ENCODE measurements at regions not wholly inside any gene's neighbourhood (a gene's known extent, or its start where the extent isn't known, plus 50 kb on each side); places are given as distances from the start of the nearest gene placed in this dataset.

DNA sequence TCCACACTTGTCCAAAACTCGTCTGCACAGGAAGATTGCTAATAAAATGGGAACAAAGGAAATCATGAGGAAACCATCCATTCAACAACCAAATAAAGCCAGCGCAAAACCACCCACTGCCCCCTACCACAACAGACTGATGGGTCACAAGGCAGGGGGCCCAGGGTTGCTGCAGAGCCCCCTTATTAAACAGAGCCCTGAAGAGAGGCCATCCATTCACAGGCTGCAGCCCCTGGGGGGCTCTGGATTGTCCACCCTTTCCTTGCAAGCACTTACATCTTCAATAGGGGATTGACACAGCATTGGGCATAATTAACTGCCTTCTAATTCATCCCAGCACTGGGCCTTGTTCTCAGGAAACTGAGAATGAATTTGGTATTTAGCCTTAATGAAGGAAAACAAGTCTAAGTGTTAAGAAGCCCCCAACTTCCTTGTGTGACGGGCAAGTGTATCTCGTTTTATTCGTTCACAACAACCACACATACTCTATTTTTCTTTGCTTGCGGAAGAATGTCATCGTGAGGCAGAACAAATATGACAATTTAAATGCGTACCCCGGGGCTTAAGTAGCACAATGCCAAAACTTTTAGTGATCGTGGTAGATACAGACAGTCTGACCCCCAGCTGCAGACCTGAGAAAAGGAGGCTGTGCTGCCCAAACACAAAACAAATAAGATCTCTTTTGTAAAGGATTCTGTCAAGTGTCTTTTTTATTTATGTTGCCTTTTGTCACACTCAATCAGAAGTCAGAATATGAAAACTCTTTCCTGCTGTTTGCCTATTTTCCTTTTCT is 144.0 kb downstream of the SEMA6D start:
- TF ChIP-seq POLR2AphosphoS5 (IDR thresholded peaks at IDR 0.05; ENCODE audit: low read depth, low read length) (no peak), PAX5 (IDR thresholded peaks at IDR 0.05; ENCODE audit: insufficient read depth, low read length, severe bottlenecking) (no peak), POU2F2 (IDR thresholded peaks at IDR 0.05; ENCODE audit: low read depth, low read length) (no peak), TAF1 (IDR thresholded peaks at IDR 0.05; ENCODE audit: low read depth, low read length) (no peak), POLR2A (IDR thresholded peaks at IDR 0.05; ENCODE audit: low read depth, low read length) (no peak), SPI1 (IDR thresholded peaks at IDR 0.05; ENCODE audit: low read depth, low read length) (no peak)

All from GM12891 (cell line).